DOHH2 (cell line): ENCODE measurements at regions not wholly inside any gene's neighbourhood (a gene's known extent, or its start where the extent isn't known, plus 50 kb on each side); places are given as distances from the start of the nearest gene placed in this dataset.

Source experiments
- H3F3A ChIP-seq: fragments of 200-600 bp; sonication (generic), shearing (Covaris generic); 2 replicates; pipeline ENCODE4 v1.6.0; 2016; ENCODE audit warnings: antibody characterized with exemption, mild to moderate bottlenecking; ENCODE audit not compliant: control insufficient read depth, insufficient read depth
- H3K27ac ChIP-seq: fragments of 200-600 bp; sonication (generic); 2 replicates; pipeline ENCODE4 v1.5.1; 2014; ENCODE audit warnings: low read depth, mild to moderate bottlenecking, low read length, moderate library complexity
- H3K27me3 ChIP-seq: fragments of 200-600 bp; sonication (generic); 2 replicates; pipeline ENCODE4 v1.6.1; 2014; ENCODE audit warnings: mild to moderate bottlenecking, low read length, mixed read lengths; ENCODE audit not compliant: control insufficient read depth
- H3K36me3 ChIP-seq: fragments of 200-600 bp; sonication (generic); 2 replicates; pipeline ENCODE4 v1.6.1; 2014; ENCODE audit warnings: mild to moderate bottlenecking, low read length, moderate library complexity, mixed read lengths; ENCODE audit not compliant: control insufficient read depth
- H3K4me1 ChIP-seq: fragments of 200-600 bp; sonication (generic); 2 replicates; pipeline ENCODE4 v1.6.1; 2014; ENCODE audit warnings: mild to moderate bottlenecking, low read length, mixed read lengths; ENCODE audit not compliant: control insufficient read depth
- H3K4me2 ChIP-seq: fragments of 200-600 bp; sonication (generic); 2 replicates; pipeline ENCODE4 v1.6.0; 2014; ENCODE audit warnings: mild to moderate bottlenecking, low read length, moderate library complexity
- H3K4me3 ChIP-seq: fragments of 200-600 bp; sonication (generic); 2 replicates; pipeline ENCODE4 v1.5.1; 2014; ENCODE audit warnings: mild to moderate bottlenecking, low read length, mixed read lengths
- H3K79me2 ChIP-seq: fragments of 200-600 bp; sonication (generic); 2 replicates; pipeline ENCODE4 v1.6.1; 2014; ENCODE audit warnings: mild to moderate bottlenecking, low read length, mixed read lengths; ENCODE audit not compliant: control insufficient read depth
- H3K9me2 ChIP-seq: fragments of 200-600 bp; sonication (generic); replicated peaks from 2 replicates; pipeline ENCODE4 v1.6.1; 2014; ENCODE audit warnings: mild to moderate bottlenecking, low read length, mixed read lengths; ENCODE audit not compliant: control insufficient read depth
- H3K9me3 ChIP-seq: fragments of 200-600 bp; sonication (generic); 2 replicates; pipeline ENCODE4 v1.6.1; 2014; ENCODE audit warnings: antibody characterized with exemption, low read length, mixed read lengths; ENCODE audit not compliant: control insufficient read depth, insufficient read depth
- H4K20me1 ChIP-seq: fragments of 200-600 bp; sonication (generic); 2 replicates; pipeline ENCODE4 v1.6.0; 2014; ENCODE audit warnings: low read depth, mild to moderate bottlenecking, antibody characterized with exemption, low read length, moderate library complexity; ENCODE audit not compliant: control insufficient read depth, insufficient read depth
- CTCF ChIP-seq: fragments of 200-600 bp; sonication (generic); IDR thresholded peaks from one replicate; pipeline ENCODE4 v1.5.1; 2014; ENCODE audit warnings: antibody characterized with exemption, mild to moderate bottlenecking, low read depth, low read length; ENCODE audit not compliant: poor library complexity, severe bottlenecking
- EZH2phosphoT487 ChIP-seq: fragments of 200-600 bp; sonication (generic); IDR thresholded peaks from 2 replicates; pipeline ENCODE4 v1.6.1; 2017; ENCODE audit warnings: borderline replicate concordance, mild to moderate bottlenecking, antibody characterized with exemption, low read length, moderate library complexity, mixed read lengths

GRCh38 chr6:76342611-76343160, 270.2 kb upstream of the IMPG1 start:
- Histone ChIP-seq H4K20me1 (no peaks in the 10 kb centered on the region), H3K4me1 (no peaks in the 10 kb centered on the region), H3K4me3 (no peak overlapping the region), H3K27ac (no peak overlapping the region), H3K27me3 (no peaks in the 10 kb centered on the region), H3K36me3 (no peaks in the 10 kb centered on the region), H3K9me2 (no peaks in the 10 kb centered on the region), H3K4me2 (no peak overlapping the region), H3F3A (no peaks in the 10 kb centered on the region), H3K79me2 (no peaks in the 10 kb centered on the region), H3K9me3 (no peaks in the 10 kb centered on the region)
- TF ChIP-seq CTCF (no peak), EZH2phosphoT487 (no peak)

GRCh38 chr6:76330031-76330430, 257.6 kb upstream of the IMPG1 start:
- Histone ChIP-seq H3K9me3 (no peaks in the 10 kb centered on the region), H3K9me2 (no peaks in the 10 kb centered on the region), H3K4me2 (no peak overlapping the region), H3K79me2 (no peaks in the 10 kb centered on the region), H4K20me1 (no peaks in the 10 kb centered on the region), H3K27ac (no peak overlapping the region), H3F3A (no peaks in the 10 kb centered on the region), H3K4me3 (no peak overlapping the region), H3K4me1 (no peaks in the 10 kb centered on the region), H3K36me3 (no peaks in the 10 kb centered on the region), H3K27me3 (no peaks in the 10 kb centered on the region)
- TF ChIP-seq CTCF = no peak
- no peak for TF ChIP-seq EZH2phosphoT487

GRCh38 chr6:76326871-76327270, 254.4 kb upstream of the IMPG1 start:
- no peak overlapping the region for H3K27ac ChIP-seq
- H3K79me2 ChIP-seq = no peaks in the 10 kb centered on the region
- H3F3A ChIP-seq = no peaks in the 10 kb centered on the region
- H3K4me2 ChIP-seq = no peak overlapping the region
- H3K9me2 ChIP-seq = no peaks in the 10 kb centered on the region
- H3K36me3 ChIP-seq = no peaks in the 10 kb centered on the region
- H3K4me3 ChIP-seq = no peak overlapping the region
- H3K4me1 ChIP-seq = no peaks in the 10 kb centered on the region
- no peaks in the 10 kb centered on the region for H3K9me3 ChIP-seq
- TF ChIP-seq EZH2phosphoT487 (no peak), CTCF (no peak)
- H3K27me3 ChIP-seq = no peaks in the 10 kb centered on the region
- H4K20me1 ChIP-seq = no peaks in the 10 kb centered on the region
